ENCODE measurements at regions not wholly inside any gene's neighbourhood (a gene's known extent, or its start where the extent isn't known, plus 50 kb on each side); places are given as distances from the start of the nearest gene placed in this dataset.

DNA sequence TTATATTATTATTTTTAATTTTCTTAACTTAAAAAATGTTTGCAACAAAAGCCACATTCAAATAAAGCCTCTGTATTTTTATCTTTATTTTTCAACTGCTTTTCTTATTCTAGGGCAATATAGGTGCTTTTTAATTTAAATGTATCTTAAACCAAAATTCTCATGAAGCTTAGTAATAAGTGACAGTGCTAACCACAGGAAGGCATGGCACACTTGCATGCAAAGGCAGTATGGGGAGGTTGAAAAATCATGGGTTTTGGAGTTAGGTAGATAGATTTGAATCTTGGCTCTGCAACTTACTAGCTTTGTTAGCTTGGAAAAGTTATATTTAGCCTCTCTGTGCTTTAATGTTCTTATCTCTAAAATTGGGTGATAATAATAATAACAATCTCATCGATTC is 458.0 kb downstream of the DMAC1 start:
- no peak for DNase-seq (ENCODE audit: extremely low read depth, low read depth)
- TF ChIP-seq, protein P1, sequence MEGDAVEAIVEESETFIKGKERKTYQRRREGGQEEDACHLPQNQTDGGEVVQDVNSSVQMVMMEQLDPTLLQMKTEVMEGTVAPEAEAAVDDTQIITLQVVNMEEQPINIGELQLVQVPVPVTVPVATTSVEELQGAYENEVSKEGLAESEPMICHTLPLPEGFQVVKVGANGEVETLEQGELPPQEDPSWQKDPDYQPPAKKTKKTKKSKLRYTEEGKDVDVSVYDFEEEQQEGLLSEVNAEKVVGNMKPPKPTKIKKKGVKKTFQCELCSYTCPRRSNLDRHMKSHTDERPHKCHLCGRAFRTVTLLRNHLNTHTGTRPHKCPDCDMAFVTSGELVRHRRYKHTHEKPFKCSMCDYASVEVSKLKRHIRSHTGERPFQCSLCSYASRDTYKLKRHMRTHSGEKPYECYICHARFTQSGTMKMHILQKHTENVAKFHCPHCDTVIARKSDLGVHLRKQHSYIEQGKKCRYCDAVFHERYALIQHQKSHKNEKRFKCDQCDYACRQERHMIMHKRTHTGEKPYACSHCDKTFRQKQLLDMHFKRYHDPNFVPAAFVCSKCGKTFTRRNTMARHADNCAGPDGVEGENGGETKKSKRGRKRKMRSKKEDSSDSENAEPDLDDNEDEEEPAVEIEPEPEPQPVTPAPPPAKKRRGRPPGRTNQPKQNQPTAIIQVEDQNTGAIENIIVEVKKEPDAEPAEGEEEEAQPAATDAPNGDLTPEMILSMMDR (IDR thresholded peaks at IDR 0.05; ENCODE audit: low read depth, low read length, missing control alignments): no peak

DNA sequence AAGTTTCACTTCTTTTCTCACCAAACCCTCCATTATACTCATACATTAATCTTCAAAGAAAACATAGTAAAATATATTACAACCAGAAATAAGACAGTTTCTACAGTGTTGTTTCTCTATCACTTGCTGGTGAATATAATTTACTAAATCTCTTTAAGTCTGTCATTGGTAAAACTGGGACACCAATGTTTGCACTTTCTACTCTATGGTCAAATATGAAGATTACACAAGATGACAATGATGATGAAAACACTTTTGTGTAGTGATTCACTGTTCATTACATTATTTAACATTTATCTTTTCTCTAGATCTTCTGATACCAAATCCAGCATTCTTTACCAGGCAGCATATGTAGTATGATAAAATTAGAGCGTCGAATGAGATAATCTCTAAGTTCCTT is 459.1 kb downstream of the DMAC1 start:
- H3K4me3 ChIP-seq (replicated peaks; ENCODE audit: low read depth, low read length): no peak overlapping the region
- TF ChIP-seq, protein P1 (IDR thresholded peaks at IDR 0.05; ENCODE audit: low read depth, low read length, missing control alignments): no peak
- no peak for DNase-seq (ENCODE audit: extremely low read depth, low read depth)

More for the DNA sequence above, 458.0 kb downstream of the DMAC1 start:
- no peak overlapping the region for H3K4me3 ChIP-seq (replicated peaks; ENCODE audit: low read depth, low read length)

DNA sequence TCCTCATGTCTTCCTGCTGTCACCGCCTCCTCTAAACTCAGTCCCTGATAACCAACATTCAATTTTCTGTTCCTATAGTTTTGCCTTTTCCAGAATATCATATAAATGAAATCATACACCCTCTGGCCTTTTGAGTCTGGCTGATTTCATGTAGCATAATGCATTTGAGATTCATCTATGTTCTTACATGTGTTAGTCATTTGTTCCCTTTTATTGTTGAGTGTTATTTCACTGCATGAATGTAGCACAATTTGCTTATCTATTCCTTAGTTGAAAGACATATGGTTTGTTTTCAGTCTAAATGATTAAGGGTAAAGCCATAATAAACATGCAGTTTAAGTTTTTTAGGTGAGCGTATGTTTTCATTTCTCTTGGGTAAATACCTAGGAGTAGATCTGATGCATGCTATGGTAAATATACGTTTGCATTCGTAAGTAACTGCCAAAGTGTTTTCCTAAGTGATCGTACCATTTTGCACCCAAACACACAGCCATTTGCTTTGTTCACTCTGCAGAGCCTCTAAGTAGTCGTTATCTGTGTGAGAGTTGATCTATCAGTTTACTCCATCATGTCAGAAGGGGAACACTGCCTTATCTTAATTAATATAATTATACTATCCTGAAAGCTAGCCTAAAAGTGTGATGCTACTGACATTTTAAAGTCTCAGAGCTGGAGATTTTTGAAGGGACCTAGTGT is 460.8 kb downstream of the DMAC1 start:
- no peak for DNase-seq (ENCODE audit: extremely low read depth, low read depth)
- TF ChIP-seq, protein P1 (IDR thresholded peaks at IDR 0.05; ENCODE audit: low read depth, low read length, missing control alignments): no peak
- H3K4me3 ChIP-seq (replicated peaks; ENCODE audit: low read depth, low read length): no peak overlapping the region

DNA sequence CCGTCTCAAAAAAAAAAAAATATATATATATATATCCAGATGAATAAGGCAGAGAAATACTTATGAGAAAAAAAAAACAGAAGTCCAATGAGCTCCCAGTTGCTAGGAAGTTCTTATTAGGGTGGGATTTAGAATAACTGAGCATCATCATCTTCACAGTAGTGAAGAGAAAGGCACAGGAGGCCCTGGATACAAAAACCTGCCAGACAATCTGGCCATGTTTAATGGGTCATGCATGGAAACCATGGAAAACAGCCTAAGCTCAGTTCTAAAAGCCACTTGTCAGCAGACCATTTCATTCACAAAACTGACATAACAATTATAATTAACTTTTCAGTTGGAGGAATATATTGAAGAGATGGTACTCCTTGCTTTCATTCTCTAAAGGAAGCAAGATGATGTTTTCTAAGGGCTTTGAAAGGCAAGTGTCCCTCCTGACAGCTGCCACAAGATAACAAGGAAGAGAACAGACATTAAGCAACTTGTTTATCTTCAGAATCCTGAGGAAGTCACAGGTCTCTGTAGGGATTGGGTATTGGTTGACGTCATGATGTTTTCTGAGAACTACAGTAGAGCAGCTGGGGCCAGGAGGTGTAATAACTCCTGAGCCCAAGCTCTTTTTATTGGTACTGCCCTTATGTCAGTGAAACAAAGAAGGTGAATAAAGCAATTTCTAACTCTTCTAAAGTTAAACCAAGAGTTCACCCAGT is 463.1 kb downstream of the DMAC1 start:
- no peak for DNase-seq (ENCODE audit: extremely low read depth, low read depth)
- TF ChIP-seq, protein P1 (IDR thresholded peaks at IDR 0.05; ENCODE audit: low read depth, low read length, missing control alignments): no peak

DNA sequence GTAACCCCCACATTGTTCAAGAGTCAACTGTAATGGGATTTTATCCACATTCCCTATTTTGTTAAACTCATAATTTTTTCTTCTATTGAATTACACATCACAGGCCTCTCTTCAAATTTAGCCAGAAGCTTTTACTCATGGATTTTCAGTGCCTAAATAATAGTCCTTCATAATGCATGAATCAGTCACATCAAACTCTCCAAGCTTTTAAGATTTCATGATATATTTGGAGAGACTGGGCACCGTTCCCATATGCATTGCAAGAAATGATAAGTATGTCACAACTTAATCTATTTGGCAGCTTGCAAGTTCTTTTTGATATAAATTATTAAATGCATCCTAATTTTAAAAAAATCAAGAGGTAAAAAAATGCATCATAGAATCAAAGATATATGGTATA is 465.9 kb downstream of the DMAC1 start:
- TF ChIP-seq, protein P1 (IDR thresholded peaks at IDR 0.05; ENCODE audit: low read depth, low read length, missing control alignments): no peak
- no peak for DNase-seq (ENCODE audit: extremely low read depth, low read depth)
- no peak overlapping the region for H3K4me3 ChIP-seq (replicated peaks; ENCODE audit: low read depth, low read length)

More for the DNA sequence above, 463.1 kb downstream of the DMAC1 start:
- no peak overlapping the region for H3K4me3 ChIP-seq (replicated peaks; ENCODE audit: low read depth, low read length)

DNA sequence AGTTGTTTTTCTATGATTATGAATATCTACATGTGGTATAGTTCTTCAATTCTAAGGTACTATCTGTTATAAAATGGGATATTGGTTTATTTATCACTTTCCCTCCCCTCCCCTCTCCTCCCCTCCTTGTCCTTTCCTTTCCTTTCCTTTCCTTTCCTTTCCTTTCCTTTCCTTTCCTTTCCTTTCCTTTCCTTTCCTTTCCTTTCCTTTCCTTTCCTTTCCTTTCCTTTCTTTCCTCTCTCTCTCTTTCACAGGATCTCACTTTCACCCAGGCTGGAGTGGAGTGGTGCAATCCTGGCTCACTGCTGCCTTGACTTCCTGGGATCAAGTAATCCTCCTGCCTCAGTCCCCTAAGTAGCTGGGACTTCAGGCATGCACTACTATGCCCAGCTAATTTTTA is 466.8 kb downstream of the DMAC1 start:
- no peak for DNase-seq (ENCODE audit: extremely low read depth, low read depth)
- no peak overlapping the region for H3K4me3 ChIP-seq (replicated peaks; ENCODE audit: low read depth, low read length)
- TF ChIP-seq, protein P1 (IDR thresholded peaks at IDR 0.05; ENCODE audit: low read depth, low read length, missing control alignments): no peak

Data from HFF-Myc (cell line).